Stimulated activated CD8-positive, alpha-beta memory T cell treated with anti-CD3 and anti-CD28 coated beads, Interleukin-12 subunit alpha, Interleukin-12 subunit beta, amount 100 ng/mL, for 1 hour (primary cell): ENCODE measurements at regions not wholly inside any gene's neighbourhood (a gene's known extent, or its start where the extent isn't known, plus 50 kb on each side); places are given as distances from the start of the nearest gene placed in this dataset.
"Not testable (repeated sequence)": the region's sequence is repeated elsewhere in the genome, so short reads cannot be mapped to it uniquely, and the experiment has no call there.

Experiments
- DNase-seq: peaks from one replicate; pipeline ENCODE4 v3.0.0-alpha.2; 2020; ENCODE audit warnings: low read depth

DNA sequence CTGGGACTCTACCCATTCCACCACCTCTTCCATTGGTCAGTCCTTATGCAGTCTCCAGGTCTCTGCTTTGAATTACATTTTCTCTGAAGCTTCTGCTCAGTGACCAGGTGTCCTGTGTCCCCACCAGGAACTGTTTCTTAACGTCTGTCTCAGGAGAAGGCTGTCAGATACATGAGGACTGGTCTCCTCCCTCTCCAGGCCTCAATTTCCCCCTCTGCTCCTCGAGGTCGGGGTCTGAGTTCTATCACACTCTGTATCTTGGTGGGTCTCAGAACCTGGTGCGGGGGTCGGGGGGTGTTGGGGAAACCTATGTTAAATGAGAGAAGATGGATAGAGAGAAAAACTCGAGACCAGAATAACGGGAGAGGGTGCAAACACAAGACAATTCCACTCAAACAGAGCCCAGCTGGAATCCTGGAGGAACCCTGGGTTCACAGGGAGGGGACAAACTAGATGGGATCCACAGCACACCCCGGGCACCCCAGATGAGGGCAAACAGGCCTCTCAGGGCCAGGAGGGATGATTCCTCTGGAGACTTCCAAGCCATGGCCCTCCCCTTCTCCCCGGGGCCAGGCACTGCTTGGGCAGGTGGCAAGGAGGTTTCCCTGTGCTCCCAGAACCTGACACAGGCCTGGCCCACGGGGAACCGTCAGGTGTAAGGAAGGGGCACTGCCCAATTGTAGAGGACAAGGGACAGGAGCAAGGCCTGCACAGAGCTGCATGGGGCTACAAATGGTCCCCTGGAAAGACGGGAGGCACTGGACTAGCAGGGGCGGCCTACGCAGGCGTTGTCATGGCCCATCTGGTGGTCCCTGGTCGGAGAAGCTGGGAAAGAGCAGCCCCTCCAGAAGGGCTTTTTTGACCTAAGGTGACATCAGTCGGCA lies 313.2 kb upstream of the DIO3 start:
- DNase-seq: no peak

DNA sequence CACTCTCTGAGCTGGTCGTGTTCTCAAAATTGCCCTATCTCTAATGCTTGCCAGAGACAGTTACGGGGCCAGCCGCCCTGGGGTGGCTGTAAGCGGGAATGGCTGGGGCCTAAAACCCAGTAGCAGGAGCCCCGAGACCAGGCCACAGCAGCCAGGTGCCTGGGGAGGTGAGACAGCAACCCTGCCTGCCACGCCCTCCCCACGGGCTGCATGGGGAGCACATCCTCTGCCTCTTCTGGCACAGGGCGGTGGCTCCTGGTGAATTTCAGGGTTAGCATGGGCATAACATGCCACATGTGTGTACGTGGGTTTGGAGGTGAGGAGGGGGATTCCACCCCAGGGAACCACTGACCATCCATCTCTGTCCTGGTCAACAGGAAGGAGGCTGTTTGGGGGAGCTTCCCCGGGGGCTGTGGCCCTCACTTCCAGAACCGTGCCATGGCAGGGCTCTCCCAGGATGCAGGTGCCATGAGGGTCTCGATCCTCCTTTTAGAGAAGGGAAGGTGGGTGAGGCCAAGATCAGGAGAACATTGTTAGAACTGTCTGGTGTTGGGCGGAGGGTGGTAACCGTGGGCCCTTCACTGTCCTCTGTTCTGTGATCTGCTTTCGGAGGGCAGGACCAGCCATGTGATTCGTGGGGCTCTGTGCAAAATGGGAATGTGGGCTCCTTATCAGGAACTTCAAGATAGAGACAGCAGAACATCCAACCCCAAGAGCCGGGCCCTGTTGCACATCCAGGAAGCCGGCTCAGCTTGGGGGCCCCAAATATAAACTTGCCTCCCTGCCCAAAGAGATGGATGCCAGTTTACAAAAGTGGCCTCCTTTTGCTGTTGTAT lies 312.2 kb upstream of the DIO3 start:
- DNase-seq: no peak

DNA sequence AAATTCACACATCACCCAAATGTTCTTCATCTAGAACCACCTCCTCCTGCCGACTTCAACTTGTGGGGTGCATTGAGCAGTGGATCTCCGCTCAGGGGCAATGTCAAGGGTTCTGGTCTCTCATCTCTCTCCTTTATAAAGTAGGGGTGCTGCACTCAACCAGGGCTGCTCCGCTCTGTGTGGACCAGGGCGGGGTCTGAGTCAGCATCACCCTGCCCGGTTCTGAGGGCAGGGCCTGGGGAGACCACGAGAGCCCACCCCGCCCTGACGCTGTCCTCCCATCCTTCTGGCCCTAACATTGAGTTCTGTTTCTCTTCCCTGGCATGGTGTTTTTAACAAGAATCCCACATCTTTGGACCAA lies 311.6 kb upstream of the DIO3 start:
- no peak for DNase-seq

DNA sequence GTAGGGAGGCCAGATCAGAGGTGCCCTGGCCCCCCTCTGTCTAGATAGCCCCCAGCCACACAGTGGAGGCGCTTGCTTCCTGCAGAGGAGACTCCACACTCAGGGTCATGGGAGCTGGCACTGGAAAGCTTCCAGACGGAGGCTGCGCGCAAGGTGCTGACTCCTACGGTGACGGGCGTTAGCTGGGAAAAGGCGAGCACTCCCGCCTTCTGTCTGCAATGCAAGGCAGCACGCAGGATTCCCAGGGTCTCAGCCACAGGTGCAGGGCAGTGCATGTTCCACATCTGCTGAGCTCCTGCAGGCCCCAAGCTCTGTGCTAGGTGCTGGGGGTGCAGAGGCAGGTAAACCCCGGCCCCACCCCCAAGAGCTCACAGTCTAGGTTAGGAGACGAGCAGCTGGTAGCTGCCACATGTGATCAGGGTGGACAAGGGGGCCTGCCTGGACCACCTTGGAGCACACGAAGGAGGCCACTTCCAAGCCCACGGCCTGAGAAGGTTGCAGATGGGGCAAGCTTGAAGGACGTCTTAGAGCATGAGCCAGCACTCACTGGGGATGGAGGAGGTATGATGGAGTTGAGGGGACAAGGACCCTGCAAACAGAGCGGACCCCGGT lies 310.9 kb upstream of the DIO3 start:
- DNase-seq: no peak

DNA sequence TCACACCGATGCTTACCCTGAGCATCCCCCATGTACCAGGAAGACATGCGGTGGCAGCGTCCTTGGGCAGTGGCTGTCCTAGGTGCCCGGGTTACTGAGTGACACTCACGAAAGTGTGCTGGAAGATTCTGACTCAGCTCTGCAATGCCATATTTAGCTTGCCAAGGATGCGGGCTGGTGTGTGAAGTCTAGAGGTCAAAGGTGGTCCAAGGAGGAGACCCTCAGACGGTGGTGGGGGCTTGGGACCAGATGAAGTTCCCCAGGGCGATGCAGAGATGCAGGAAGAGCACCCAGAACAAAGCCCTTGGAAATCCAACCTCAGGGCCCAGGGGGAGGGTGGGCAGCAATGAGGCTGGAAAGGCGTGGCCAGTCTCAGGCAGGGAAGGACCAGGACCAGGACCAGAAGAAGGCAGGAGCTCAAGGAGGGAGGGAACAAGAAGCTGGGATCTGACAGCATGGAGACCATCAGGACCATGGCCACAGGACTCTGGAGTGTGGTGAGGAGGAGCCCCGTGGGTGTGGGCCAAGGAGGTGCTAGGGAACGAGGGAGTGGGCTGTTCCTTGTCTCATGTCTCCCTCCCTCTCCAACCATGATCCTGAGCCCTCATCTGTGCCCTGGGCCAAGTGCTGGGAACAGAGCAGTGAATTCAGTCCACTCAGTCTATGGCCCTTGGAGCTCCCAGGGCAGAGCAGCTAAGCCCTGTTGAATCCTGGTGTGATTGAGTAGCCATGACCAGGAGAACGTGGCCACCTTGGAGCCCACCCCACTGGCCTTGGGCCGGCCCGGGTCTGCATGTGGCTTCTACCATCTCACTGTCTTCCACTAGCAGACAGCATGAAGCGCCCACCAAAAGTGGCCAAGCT lies 310.1 kb upstream of the DIO3 start:
- no peak for DNase-seq

DNA sequence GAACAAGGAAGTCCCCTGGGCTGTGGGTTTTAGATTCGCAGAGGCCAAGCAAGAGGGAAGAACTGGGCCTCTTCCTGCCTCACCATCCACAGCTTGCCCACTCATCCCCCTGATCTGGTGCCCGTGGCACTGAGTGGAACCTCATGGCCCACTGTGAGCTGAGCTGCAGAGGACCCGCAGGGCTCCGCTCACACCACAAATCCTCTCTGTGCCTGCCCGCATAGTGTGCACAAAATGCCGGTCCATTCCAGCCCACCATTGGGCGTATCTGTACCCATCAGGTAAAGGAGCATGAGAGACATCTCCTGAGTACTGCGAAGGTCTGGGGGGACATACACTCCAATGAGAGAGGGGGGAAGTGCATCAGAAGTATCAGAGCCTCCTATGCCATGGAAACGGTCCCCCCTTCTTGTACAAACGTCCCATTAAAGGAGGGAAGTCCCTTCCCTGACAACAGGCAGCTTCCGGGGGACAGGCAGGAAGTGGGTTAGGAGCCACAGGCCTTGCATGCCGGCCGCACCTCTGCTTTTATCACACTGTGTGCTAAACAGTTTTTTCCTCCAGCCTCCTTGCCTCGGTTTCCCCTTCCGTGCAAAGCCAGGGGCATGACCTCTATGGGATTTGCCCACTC lies 309.4 kb upstream of the DIO3 start:
- DNase-seq: no peak

DNA sequence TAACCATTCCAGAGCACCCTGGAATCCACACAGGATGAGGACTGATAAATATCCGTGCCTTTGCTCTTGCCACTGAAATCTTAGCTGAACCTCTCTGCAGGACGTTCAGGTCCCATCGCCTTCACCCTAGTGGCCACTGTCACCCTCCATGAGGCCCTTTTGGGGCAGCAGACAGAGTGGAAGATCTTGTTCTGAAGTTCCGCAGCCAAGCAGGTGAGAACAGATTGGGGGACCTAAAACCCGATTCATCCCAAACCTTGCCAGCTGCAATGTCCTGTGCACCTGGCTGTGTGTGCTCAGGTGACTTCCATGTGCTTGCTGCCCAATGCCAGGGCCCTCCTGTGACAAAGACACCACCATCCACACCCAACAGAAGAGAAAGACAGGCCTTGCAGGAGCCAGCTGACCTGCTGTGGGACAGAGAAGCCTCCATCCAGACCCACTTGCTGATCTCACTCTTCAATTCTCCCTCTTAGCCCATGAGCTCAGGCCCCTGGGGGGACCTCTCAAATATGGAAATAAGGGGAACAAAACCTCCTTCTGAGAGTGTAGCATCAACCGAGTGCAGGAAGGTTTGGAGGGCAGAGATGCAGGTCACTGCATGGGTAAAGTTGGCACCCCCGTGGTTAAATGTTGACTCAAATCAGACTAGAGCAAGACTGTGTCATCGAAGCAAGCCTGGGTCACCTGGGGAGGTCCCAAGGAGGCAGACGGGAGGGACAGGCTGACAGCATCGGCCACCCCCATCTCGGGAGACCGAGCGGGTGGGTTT lies 308.7 kb upstream of the DIO3 start:
- no peak for DNase-seq

DNA sequence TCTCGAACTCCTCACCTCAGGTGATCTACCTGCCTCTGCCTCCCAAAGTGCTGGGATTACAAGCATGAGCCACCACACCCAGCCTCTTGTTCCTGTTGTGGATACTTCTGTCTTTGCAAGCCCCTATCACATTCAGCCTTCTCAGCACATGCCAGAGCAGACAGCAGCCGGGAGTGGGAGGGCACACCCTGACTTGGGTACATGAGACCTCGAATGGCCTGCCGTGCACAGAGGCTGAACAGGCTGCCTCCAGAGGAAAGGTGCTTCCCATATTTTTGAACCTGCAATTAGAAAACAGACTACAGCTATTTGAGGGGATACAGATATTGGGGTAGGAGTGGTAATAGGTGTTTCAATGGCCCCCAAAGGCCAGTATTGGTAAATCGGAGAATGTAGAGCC lies 307.3 kb upstream of the DIO3 start:
- no peak for DNase-seq

DNA sequence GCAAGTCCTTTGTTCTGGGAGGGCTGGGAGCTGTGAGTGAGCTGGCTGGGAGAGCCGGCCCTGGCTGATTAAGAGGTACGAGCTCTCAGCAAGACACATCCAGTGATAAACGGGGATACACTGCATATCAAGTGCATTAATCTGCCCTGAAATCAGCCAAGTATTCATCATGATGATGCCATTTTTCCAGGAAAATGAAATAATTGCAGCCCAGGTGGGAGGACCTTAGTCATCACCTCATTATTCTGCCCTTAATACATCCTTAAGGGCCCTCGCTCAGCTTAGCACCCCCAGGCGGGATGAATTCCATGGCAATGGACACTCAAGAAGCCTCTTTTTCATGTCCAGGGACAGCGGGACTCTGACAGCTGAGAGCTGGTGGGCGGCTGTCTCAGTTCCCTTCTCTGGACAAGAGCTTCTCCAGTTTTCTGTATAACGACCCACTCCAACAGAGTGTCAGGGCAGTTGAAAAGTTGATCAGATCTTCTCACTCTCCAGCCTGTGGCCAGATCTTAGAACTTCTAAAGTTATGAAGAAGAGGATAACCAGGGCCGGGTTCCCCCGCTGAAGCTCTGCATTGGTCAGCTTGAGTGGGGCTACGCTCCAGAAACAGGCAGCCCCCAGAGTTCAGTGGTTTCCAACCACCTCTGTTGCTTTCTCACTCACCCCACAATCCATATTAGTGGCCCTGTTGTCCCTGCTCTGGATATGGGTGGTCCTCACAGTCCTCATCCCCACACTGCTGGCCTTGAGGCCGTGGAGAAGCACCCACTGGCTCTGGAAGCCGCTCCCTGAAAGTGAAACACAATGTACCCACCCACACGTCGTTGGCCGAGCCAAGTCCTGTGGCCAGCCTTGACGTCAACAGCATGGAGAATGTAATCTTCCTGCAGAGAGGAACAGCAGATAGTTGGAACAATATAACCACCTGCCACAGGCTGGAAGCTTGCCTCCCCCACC lies 306.2 kb upstream of the DIO3 start:
- no peak for DNase-seq

DNA sequence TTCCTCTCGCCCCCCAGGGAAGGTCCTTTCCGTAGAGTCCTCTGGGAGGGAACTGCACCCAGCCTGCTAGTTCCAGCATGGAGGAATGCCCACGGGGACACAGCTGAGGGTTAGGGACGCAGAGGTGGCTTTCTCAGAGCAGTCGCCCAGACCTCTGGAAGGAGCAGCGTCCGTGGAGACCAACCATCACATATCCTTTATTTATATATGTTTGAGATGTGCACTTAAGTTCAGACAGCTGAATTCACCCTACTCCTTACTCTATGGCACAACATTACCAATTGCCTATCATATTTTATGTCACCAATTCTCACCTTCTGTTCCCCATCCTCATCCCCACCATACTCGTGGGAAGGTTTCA lies 305.6 kb upstream of the DIO3 start:
- DNase-seq: no peak

DNA sequence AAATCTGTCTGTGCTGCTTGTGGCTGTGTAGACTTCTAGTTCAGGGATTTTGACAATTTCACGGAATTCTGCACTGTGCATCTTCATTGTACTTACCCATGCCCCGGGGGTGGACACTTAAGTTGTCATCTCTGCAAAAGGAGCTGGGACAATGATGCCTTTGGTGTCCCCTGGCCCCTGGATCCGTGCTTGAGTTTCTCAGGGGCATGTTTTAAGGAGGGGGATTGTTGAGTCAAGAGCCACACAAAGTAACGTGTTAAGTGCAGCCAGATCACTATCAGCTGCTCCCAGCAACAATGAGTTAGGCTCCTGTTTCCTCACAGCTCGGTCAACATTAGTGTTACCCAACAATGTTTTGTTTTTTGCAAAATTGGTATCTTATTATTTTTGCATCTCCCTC lies 305.0 kb upstream of the DIO3 start:
- no peak for DNase-seq

DNA sequence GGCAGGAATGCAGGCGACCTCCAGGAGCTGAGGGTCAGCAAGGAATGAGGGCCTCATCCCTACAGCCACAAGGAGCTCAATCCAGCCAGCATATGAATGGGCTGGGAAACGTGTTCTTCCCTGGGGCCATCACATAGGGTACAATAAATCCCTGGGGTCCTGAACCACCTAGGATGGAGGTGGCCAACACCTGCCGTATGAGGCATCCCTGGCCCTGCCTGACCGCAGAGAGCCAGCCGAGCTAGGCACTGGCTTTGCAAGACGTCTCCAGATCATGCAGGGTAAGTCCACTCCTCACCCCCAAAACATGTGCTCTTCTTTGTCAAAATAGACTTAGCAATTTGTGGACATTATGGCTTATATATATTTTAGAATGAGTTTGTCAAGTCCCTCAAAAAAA lies 303.7 kb upstream of the DIO3 start:
- DNase-seq: no peak

DNA sequence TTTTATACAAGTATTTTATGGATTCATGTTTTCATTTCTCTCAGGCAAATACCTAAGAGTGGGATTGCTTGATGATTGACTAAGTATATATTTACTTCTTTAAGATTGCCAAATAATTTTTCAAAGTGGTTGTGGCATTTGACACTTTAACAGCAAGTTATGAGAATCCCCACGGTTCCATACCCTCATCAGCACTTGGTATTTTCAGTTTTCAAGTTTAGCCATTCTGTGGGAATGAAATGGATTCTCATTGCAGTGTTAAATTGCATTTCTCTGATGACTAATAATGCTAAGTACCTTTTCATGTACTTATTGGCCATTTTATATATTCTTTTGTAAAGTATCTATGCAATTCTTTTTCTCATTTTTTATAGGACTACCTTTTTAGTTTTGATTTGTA lies 301.5 kb upstream of the DIO3 start:
- DNase-seq: no peak

DNA sequence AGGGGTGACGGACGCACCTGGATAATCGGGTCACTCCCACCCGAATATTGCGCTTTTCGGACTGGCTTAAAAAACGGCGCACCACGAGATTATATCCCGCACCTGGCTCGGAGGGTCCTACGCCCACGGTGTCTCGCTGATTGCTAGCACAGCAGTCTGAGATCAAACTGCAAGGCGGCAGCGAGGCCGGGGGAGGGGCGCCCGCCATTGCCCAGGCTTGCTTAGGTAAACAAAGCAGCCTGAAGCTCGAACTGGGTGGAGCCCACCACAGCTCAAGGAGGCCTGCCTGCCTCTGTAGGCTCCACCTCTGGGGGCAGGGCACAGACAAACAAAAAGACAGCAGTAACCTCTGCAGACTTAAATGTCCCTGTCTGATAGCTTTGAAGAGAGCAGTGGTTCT lies 294.9 kb upstream of the DIO3 start:
- DNase-seq: not testable (repeated sequence)

DNA sequence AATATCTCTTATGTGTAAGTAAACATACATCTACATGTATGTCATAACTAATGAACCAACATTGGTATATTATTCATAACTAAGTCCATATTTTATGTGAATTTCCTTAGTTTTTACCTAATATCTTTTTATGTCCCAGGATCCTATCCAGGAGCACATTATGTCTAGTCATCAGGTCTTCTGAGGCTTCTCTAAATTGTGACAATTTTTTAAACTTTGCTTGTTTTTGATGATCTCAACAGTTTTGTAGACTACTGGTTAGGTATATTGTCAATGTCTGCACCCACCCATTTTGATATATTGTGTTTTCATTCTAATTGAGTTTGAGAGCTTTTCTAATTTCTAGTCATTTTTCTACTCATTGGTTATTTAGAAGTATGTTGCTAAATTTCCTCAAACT lies 288.2 kb upstream of the DIO3 start:
- DNase-seq: no peak

DNA sequence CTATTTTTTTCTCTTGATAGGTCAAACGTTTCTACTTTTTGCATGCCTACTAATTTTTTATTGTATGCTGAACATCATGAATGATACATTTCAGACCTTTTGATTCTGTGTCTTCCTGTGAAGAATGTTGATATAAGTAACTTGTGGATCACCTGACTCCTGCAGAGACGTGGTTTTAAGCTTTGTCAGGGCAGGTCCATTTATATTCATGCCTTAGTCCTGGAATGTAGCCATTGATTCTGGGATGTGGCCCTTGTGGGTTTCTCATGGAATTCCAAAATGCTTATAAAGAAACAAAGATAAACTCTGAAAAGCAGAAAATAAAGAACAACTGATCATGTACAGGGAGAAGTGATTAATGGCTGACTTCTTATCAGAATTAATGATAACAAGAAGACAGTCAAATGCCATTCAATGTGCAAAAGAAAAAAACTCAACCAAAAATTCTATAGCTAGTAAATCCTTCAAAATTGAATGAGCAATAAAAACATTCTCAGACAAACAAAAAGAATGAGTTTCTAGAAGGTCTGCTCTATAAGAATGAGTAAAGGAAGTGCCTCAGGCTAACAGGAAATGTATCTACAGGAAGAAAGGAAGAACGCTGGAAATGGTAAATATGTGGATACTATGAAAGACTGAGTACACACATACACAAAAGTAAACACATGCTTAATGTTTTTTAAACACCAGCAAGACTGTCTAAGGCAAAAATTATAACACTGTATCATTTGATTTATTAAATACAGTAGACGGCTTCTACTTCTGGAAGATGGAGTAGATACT lies 284.8 kb upstream of the DIO3 start:
- DNase-seq: no peak

DNA sequence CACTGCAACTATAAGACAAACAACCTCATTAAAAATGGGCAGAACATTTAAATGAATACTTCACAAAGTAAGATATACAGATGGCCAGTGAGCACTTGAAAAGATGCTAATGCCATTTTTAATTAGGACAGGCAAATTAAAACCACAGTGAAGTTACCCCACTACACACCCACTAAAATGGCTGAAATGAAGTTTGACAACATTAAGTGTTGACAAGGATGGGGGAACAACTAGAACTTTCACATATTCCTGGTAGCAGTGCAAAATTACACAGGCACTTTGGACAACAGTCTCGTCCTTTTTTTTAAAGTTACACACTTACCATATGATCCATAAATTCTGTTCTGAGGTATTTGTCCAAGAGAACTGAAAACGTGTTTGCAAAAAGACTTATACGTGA lies 278.9 kb upstream of the DIO3 start:
- no peak for DNase-seq

DNA sequence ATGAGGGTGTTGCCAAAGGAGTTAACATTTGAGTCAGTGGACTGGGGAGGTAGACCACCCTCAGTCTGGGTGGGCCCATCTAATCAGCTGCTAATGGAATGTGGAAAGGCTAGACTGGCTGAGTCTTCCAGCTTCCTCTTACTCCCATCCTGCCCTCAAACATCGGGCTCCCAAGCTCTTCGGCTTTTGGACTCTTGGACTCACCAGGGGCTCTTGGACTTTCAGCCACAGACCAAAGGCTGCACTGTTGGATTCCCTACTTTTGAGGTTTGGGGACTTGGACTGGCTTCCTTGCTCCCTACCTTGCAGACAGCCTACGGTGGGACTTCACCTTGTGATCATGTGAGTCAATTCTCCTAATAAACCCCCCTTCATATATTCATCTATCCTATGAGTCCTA lies 276.6 kb upstream of the DIO3 start:
- no peak for DNase-seq
